Activated naive CD8-positive, alpha-beta T cell treated with anti-CD3 and anti-CD28 coated beads for 36 hours (primary cell): ENCODE measurements at regions not wholly inside any gene's neighbourhood (a gene's known extent, or its start where the extent isn't known, plus 50 kb on each side); places are given as distances from the start of the nearest gene placed in this dataset.
"Not testable (repeated sequence)": the region's sequence is repeated elsewhere in the genome, so short reads cannot be mapped to it uniquely, and the experiment has no call there.

Experiments used
- DNase-seq: peaks from one replicate; pipeline ENCODE4 v3.0.0; 2021
- H3K27ac Mint-ChIP-seq: one replicate; pipeline ENCODE4 v1.8.0; 2022; ENCODE audit warnings: mild to moderate bottlenecking, moderate library complexity, mixed read lengths
- H3K27me3 Mint-ChIP-seq: one replicate; pipeline ENCODE4 v1.8.0; 2022; ENCODE audit warnings: mild to moderate bottlenecking, mixed read lengths
- H3K36me3 Mint-ChIP-seq: one replicate; pipeline ENCODE4 v1.8.0; 2021; ENCODE audit warnings: mild to moderate bottlenecking, mixed read lengths
- H3K4me1 Mint-ChIP-seq: one replicate; pipeline ENCODE4 v1.8.0; 2021; ENCODE audit warnings: mixed read lengths
- H3K4me3 Mint-ChIP-seq: one replicate; pipeline ENCODE4 v1.8.0; 2022; ENCODE audit warnings: mild to moderate bottlenecking, moderate library complexity, mixed read lengths
- H3K9me3 Mint-ChIP-seq: one replicate; pipeline ENCODE4 v1.8.0; 2022; ENCODE audit warnings: mixed read lengths

GRCh38 chr1:4075436-4076225, 175.6 kb upstream of the C1orf174 start:
- Mint-ChIP-seq H3K36me3 (no peaks in the 10 kb centered on the region), H3K27ac (no peak overlapping the region), H3K4me3 (no peak overlapping the region), H3K4me1 (no peaks in the 10 kb centered on the region), H3K27me3 (peaks cover 16% of the 10 kb centered on the region), H3K9me3 (no peaks in the 10 kb centered on the region)
- DNase-seq = no peak

- H3K36me3 Mint-ChIP-seq = no peaks in the 10 kb centered on the region
- no peak overlapping the region for H3K27ac Mint-ChIP-seq
- no peaks in the 10 kb centered on the region for H3K4me1 Mint-ChIP-seq
- DNase-seq = no peak
- no peak overlapping the region for H3K4me3 Mint-ChIP-seq
- H3K27me3 Mint-ChIP-seq = peaks cover 16% of the 10 kb centered on the region
- H3K9me3 Mint-ChIP-seq = peaks cover 2% of the 10 kb centered on the region
Observed at GRCh38 chr1:4076346-4076745, 176.3 kb upstream of the C1orf174 start.

GRCh38 chr1:4078091-4078962, 178.3 kb upstream of the C1orf174 start:
- not testable (repeated sequence) for DNase-seq, H3K4me3 Mint-ChIP-seq, H3K36me3 Mint-ChIP-seq, H3K9me3 Mint-ChIP-seq, H3K27me3 Mint-ChIP-seq, H3K4me1 Mint-ChIP-seq, H3K27ac Mint-ChIP-seq

GRCh38 chr1:4079815-4080214, 179.7 kb upstream of the C1orf174 start:
- no peak overlapping the region for H3K27ac Mint-ChIP-seq
- no peaks in the 10 kb centered on the region for H3K36me3 Mint-ChIP-seq
- DNase-seq = no peak
- H3K4me1 Mint-ChIP-seq = no peaks in the 10 kb centered on the region
- no peak overlapping the region for H3K4me3 Mint-ChIP-seq
- H3K9me3 Mint-ChIP-seq = peaks cover 2% of the 10 kb centered on the region
- H3K27me3 Mint-ChIP-seq = peaks cover 8% of the 10 kb centered on the region

- Mint-ChIP-seq H3K9me3 (peaks cover 2% of the 10 kb centered on the region), H3K4me1 (no peaks in the 10 kb centered on the region), H3K27me3 (no peaks in the 10 kb centered on the region), H3K27ac (no peak overlapping the region), H3K36me3 (no peaks in the 10 kb centered on the region), H3K4me3 (no peak overlapping the region)
- no peak for DNase-seq
Observed at GRCh38 chr1:4081806-4082711, 182.0 kb upstream of the C1orf174 start.

GRCh38 chr1:4083231-4084047, 183.4 kb upstream of the C1orf174 start:
- Mint-ChIP-seq H3K4me3 (no peak overlapping the region), H3K36me3 (no peaks in the 10 kb centered on the region), H3K4me1 (no peaks in the 10 kb centered on the region)

GRCh38 chr1:4084048-4084431, 184.0 kb upstream of the C1orf174 start:
- H3K4me1 Mint-ChIP-seq = no peaks in the 10 kb centered on the region
- peaks cover 2% of the 10 kb centered on the region for H3K9me3 Mint-ChIP-seq
- H3K36me3 Mint-ChIP-seq = no peaks in the 10 kb centered on the region
- no peak overlapping the region for H3K4me3 Mint-ChIP-seq
- H3K27ac Mint-ChIP-seq = no peak overlapping the region
- no peak for DNase-seq
- no peaks in the 10 kb centered on the region for H3K27me3 Mint-ChIP-seq

More at GRCh38 chr1:4083231-4084047, 183.4 kb upstream of the C1orf174 start:
- Mint-ChIP-seq H3K27me3 (no peaks in the 10 kb centered on the region), H3K27ac (no peak overlapping the region), H3K9me3 (peaks cover 2% of the 10 kb centered on the region)
- DNase-seq = no peak

- Mint-ChIP-seq H3K27me3 (peaks cover 4% of the 10 kb centered on the region), H3K27ac (no peak overlapping the region), H3K4me1 (no peaks in the 10 kb centered on the region), H3K36me3 (no peaks in the 10 kb centered on the region), H3K4me3 (no peak overlapping the region), H3K9me3 (peaks cover 2% of the 10 kb centered on the region)
- DNase-seq = no peak
Observed at GRCh38 chr1:4084446-4084845, 184.4 kb upstream of the C1orf174 start.

GRCh38 chr1:4084896-4085295, 184.8 kb upstream of the C1orf174 start:
- H3K9me3 Mint-ChIP-seq = peaks cover 2% of the 10 kb centered on the region
- no peak overlapping the region for H3K4me3 Mint-ChIP-seq
- no peaks in the 10 kb centered on the region for H3K36me3 Mint-ChIP-seq
- H3K4me1 Mint-ChIP-seq = no peaks in the 10 kb centered on the region
- H3K27me3 Mint-ChIP-seq = peaks cover 5% of the 10 kb centered on the region
- no peak for DNase-seq
- no peak overlapping the region for H3K27ac Mint-ChIP-seq

GRCh38 chr1:4085546-4085945, 185.5 kb upstream of the C1orf174 start:
- Mint-ChIP-seq H3K9me3 (peaks cover 2% of the 10 kb centered on the region), H3K27me3 (peaks cover 5% of the 10 kb centered on the region), H3K36me3 (no peaks in the 10 kb centered on the region), H3K4me1 (no peaks in the 10 kb centered on the region), H3K4me3 (no peak overlapping the region), H3K27ac (no peak overlapping the region)
- DNase-seq = no peak

- Mint-ChIP-seq H3K4me3 (no peak overlapping the region), H3K36me3 (no peaks in the 10 kb centered on the region), H3K9me3 (no peaks in the 10 kb centered on the region), H3K4me1 (no peaks in the 10 kb centered on the region), H3K27me3 (peaks cover 5% of the 10 kb centered on the region), H3K27ac (no peak overlapping the region)
- no peak for DNase-seq
Observed at GRCh38 chr1:4086085-4086850, 186.2 kb upstream of the C1orf174 start.

- H3K27ac Mint-ChIP-seq = no peak overlapping the region
- H3K27me3 Mint-ChIP-seq = peaks cover 5% of the 10 kb centered on the region
- H3K36me3 Mint-ChIP-seq = no peaks in the 10 kb centered on the region
- H3K4me3 Mint-ChIP-seq = no peak overlapping the region
- no peak for DNase-seq
- H3K4me1 Mint-ChIP-seq = no peaks in the 10 kb centered on the region
- H3K9me3 Mint-ChIP-seq = no peaks in the 10 kb centered on the region
Observed at GRCh38 chr1:4086921-4087320, 186.8 kb upstream of the C1orf174 start.

- no peak overlapping the region for H3K4me3 Mint-ChIP-seq
- H3K27me3 Mint-ChIP-seq = peaks cover 5% of the 10 kb centered on the region
Observed at GRCh38 chr1:4087530-4088420, 187.7 kb upstream of the C1orf174 start.

More at GRCh38 chr1:4087530-4088420, 187.7 kb upstream of the C1orf174 start:
- peaks cover 1% of the 10 kb centered on the region for H3K9me3 Mint-ChIP-seq
- H3K4me1 Mint-ChIP-seq = no peaks in the 10 kb centered on the region
- no peaks in the 10 kb centered on the region for H3K36me3 Mint-ChIP-seq
- DNase-seq = no peak
- H3K27ac Mint-ChIP-seq = no peak overlapping the region
